HUES64 (cell line): ENCODE measurements at regions not wholly inside any gene's neighbourhood (a gene's known extent, or its start where the extent isn't known, plus 50 kb on each side); places are given as distances from the start of the nearest gene placed in this dataset.
A peak's percentile ranks its signal among the peaks of the same experiment; 100 is the strongest.
"Not testable (repeated sequence)": the region's sequence is repeated elsewhere in the genome, so short reads cannot be mapped to it uniquely, and the experiment has no call there.

Experiments used
- H3K27ac ChIP-seq: 2 replicates; pipeline ENCODE4 v1.7.0; 2013; ENCODE audit warnings: low read depth, low read length, inconsistent platforms
- H3K27me3 ChIP-seq: 2 replicates; pipeline ENCODE4 v1.6.1; 2013; ENCODE audit warnings: mild to moderate bottlenecking, low read length; ENCODE audit not compliant: insufficient read depth
- H3K36me3 ChIP-seq: 2 replicates; pipeline ENCODE4 v1.6.1; 2013; ENCODE audit warnings: mild to moderate bottlenecking, low read length; ENCODE audit not compliant: insufficient read depth
- H3K4me1 ChIP-seq: 2 replicates; pipeline ENCODE4 v1.6.1; 2013; ENCODE audit warnings: mild to moderate bottlenecking, low read length, moderate library complexity; ENCODE audit not compliant: insufficient read depth
- H3K4me3 ChIP-seq: 2 replicates; pipeline ENCODE4 v1.5.1; 2013; ENCODE audit warnings: mild to moderate bottlenecking, low read length, moderate library complexity
- H3K9ac ChIP-seq: 2 replicates; pipeline ENCODE4 v1.6.1; 2013; ENCODE audit warnings: mild to moderate bottlenecking, low read depth, low read length
- H3K9me3 ChIP-seq: 2 replicates; pipeline ENCODE4 v1.6.1; 2013; ENCODE audit warnings: low read depth, low read length; ENCODE audit not compliant: insufficient read depth
- WGBS: fragments of 150-250, 120-280 bp; methylation state at CpG from one replicate; pipeline ENCODE4 v1.1.7; 2013; ENCODE audit warnings: missing lambda C conversion rate; 5-methylcytosine and 5-hydroxymethylcytosine counted together

DNA sequence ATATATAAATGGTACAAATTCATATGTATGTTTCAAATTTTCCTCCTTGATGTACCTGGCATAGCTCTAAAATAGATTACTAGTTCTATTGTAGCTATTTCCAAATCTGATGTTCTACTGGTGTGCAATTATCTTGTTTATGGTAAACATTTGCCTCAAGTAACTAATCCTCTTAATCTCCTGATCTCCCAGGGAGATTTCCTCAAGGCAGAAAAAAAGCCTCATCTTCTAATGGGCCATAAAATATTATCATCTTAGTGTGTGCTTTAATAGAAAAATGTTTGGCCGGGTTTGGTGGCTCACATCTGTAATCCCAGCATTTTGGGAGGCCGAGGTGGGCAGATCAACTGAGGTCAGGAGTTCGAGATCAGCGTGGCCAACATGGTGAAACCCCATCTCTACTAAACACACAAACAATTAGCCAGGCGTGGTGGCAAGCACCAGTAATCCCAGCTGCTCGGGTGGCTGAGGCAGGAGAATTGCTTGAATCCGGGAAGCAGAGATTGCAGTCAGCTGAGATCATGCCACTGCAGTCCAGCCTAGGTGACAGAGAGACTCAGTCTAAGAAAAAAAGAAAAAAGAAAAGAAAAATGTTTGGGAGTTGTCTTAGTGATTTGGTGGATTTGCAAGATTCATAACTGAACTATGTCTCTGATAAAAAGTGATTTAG lies 498.9 kb upstream of the SLITRK5 start:
- no peak overlapping the region for H3K27ac ChIP-seq
- H3K4me3 ChIP-seq, result no peak overlapping the region
- 86% methylated on average over 7 of the region's 7 CpGs for WGBS
- no peaks in the 10 kb centered on the region for H3K36me3 ChIP-seq
- no peaks in the 10 kb centered on the region for H3K4me1 ChIP-seq
- no peaks in the 10 kb centered on the region for H3K9me3 ChIP-seq
- H3K9ac ChIP-seq, result no peak overlapping the region
- H3K27me3 ChIP-seq, result no peaks in the 10 kb centered on the region

DNA sequence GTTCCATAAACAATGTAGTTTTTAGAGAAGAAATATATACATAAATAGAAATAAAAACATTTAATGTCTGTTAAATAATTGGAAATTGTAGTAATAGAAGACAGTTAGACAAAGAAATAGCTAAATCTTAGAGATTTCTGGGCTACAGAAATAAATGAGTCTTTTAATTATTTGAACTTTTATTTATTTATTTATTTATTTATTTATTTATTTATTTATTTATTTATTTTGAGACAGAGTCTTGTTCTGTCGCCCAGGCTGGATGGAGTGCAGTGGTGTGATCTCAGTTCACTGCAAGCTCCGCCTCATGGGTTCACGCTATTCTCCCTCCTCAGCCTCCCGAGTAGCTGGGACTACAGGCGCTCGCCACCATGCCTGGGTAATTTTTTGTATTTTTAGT lies 486.0 kb upstream of the SLITRK5 start:
- not testable (repeated sequence) for H3K9me3 ChIP-seq, H3K9ac ChIP-seq, H3K27me3 ChIP-seq, H3K36me3 ChIP-seq, H3K4me3 ChIP-seq, H3K27ac ChIP-seq
- H3K4me1 ChIP-seq, result peaks cover 11% of the 10 kb centered on the region; the same call in 1 of the 2 replicates
- WGBS, result 100% methylated on average over 6 of the region's 6 CpGs

DNA sequence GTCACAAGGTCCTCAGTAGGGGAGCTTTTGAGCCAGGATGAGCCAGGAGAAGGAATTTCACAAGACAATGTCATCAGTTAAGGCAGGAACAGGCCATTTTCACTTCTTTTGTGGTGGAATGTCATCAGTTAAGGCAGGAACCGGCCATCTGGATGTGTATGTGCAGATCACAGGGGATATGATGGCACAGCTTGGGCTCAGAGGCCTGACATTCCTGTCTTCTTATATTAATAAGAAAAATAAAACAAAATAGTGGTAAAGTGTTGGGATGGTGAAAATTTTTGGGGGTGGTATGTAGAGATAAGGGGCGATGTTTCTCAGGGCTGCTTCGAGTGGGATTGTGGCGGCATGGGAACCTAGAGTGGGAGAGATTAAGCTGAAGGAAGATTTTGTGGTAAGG lies 484.5 kb upstream of the SLITRK5 start:
- H3K27me3 ChIP-seq, H3K9me3 ChIP-seq, H3K4me3 ChIP-seq, H3K36me3 ChIP-seq: not testable (repeated sequence)
- Histone ChIP-seq H3K27ac (peak overlapping the region; percentile 25; the same call in 1 of the 2 replicates), H3K9ac (peak overlapping the region; percentile 40; the same call in 1 of the 2 replicates), H3K4me1 (peaks cover 11% of the 10 kb centered on the region; the same call in 1 of the 2 replicates)
- 75% methylated on average over 3 of the region's 4 CpGs for WGBS

DNA sequence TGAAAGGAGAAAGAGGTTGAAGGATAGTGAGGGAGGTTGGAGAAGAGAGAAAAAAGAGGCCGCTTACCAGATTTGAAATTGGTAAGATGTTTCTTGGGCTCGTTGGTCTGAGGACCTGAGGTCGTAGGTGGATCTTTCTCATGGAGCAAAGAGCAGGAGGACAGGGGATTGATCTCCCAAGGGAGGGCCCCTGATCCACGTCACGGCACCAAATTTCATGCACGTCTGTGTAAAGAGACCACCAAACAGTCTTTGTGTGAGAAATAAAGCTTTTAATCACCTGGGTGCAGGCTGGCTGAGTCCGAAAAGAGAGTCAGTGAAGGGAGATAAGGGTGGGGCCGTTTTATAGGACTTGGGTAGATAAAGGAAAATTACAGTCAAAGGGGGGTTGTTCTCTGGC lies 479.7 kb upstream of the SLITRK5 start:
- peak overlapping the region; percentile 49; the same call in 1 of the 2 replicates for H3K27ac ChIP-seq
- not testable (repeated sequence) for H3K4me1 ChIP-seq, H3K9me3 ChIP-seq, H3K27me3 ChIP-seq, H3K4me3 ChIP-seq, H3K9ac ChIP-seq, H3K36me3 ChIP-seq
- WGBS, result 73% methylated on average over 6 of the region's 8 CpGs

GRCh38 chr13:87198371-87198770 lies 472.8 kb upstream of the SLITRK5 start:
- Histone ChIP-seq H3K4me3 (no peak overlapping the region), H3K27ac (no peak overlapping the region), H3K27me3 (no peaks in the 10 kb centered on the region), H3K9ac (no peak overlapping the region), H3K4me1 (no peaks in the 10 kb centered on the region), H3K9me3 (0 out of 2 replicates have a peak, but pooled peaks cover 4% of the 10 kb centered on the region), H3K36me3 (no peaks in the 10 kb centered on the region)
- WGBS, result 93% methylated on average over 3 of the region's 3 CpGs

- Histone ChIP-seq H3K36me3 (no peaks in the 10 kb centered on the region), H3K27me3 (no peaks in the 10 kb centered on the region), H3K4me1 (no peaks in the 10 kb centered on the region), H3K4me3 (no peak overlapping the region), H3K27ac (no peak overlapping the region), H3K9ac (no peak overlapping the region), H3K9me3 (no peaks in the 10 kb centered on the region)
- 98% methylated on average over 6 of the region's 6 CpGs for WGBS
Measured at GRCh38 chr13:87206708-87207107, 464.5 kb upstream of the SLITRK5 start.

- no peak overlapping the region for H3K27ac ChIP-seq
- H3K27me3 ChIP-seq, result no peaks in the 10 kb centered on the region
- no peak overlapping the region for H3K4me3 ChIP-seq
- no peak overlapping the region for H3K9ac ChIP-seq
- H3K36me3 ChIP-seq, result no peaks in the 10 kb centered on the region
- H3K4me1 ChIP-seq, result no peaks in the 10 kb centered on the region
- H3K9me3 ChIP-seq, result no peaks in the 10 kb centered on the region
- WGBS, result 80% methylated on average over 4 of the region's 4 CpGs
Measured at GRCh38 chr13:87207280-87208003, 463.7 kb upstream of the SLITRK5 start.

DNA sequence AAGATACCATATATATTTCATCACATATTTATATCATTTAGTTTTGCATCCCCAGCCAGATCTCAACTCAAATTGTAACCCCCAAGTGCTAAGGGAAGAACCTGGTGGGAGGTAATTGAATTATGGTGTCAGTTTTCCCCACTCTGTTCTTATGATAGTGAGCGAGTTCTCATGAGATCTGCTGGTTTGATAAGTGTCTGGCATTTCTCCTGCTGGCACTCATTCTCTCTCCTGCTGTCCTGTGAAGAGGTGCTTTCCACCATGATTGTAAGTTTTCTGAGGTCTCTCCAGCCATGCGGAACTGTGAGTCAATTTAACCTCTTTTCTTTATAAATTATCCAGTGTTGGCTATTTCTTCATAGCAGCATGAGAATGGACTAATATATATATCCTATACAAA lies 462.5 kb upstream of the SLITRK5 start:
- no peaks in the 10 kb centered on the region for H3K36me3 ChIP-seq
- H3K27me3 ChIP-seq, result no peaks in the 10 kb centered on the region
- WGBS, result 86% methylated on average over 2 of the region's 2 CpGs
- no peaks in the 10 kb centered on the region for H3K4me1 ChIP-seq
- no peaks in the 10 kb centered on the region for H3K9me3 ChIP-seq
- H3K27ac ChIP-seq, result no peak overlapping the region
- H3K4me3 ChIP-seq, result no peak overlapping the region
- H3K9ac ChIP-seq, result no peak overlapping the region

DNA sequence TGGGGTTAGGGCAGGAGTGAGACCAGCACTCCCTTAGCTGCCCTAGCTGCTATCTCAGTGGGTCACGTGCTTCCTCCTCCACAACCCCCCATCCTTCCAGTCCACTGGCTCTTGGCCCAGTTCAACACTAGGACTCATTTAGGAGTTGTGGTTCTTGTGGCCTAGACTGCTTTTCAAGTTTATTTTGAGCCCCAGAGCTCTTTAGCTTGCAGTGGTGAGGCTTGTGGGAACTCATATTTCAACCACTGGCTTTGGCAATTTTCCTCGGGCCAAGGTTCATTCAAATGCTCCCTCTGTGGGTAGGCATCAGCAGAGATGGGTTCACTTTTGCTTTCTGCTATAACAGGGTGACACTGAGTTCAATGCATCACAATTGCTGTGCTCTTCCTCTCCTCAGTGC lies 436.2 kb upstream of the SLITRK5 start:
- H3K27me3 ChIP-seq, result no peaks in the 10 kb centered on the region
- 91% methylated on average over 2 of the region's 2 CpGs for WGBS
- H3K9ac ChIP-seq, result no peak overlapping the region
- no peaks in the 10 kb centered on the region for H3K36me3 ChIP-seq
- H3K27ac ChIP-seq, result no peak overlapping the region
- H3K9me3 ChIP-seq, result no peaks in the 10 kb centered on the region
- no peaks in the 10 kb centered on the region for H3K4me1 ChIP-seq
- H3K4me3 ChIP-seq, result no peak overlapping the region

DNA sequence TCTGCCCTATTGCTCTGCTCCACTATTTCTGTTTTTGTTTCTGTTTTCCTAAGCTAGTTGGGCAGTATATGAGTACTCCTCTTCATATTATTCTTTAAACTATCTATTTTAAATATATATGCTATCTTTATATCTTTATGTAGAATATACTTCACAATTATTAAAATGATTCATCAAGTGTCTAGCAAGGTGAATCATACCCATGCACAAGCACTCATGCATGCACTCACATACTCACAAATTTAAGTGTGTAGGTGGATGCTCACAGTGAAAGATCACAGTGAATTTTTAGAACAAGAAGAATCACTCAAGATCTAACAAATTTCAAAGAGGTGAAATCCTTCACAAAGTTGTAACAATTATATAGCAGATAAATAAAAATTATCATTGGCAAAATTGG lies 435.6 kb upstream of the SLITRK5 start:
- no peak overlapping the region for H3K27ac ChIP-seq
- H3K4me1 ChIP-seq, result no peaks in the 10 kb centered on the region
- H3K27me3 ChIP-seq, result no peaks in the 10 kb centered on the region
- no peaks in the 10 kb centered on the region for H3K9me3 ChIP-seq
- no peaks in the 10 kb centered on the region for H3K36me3 ChIP-seq
- no peak overlapping the region for H3K9ac ChIP-seq
- no peak overlapping the region for H3K4me3 ChIP-seq

- no peaks in the 10 kb centered on the region for H3K9me3 ChIP-seq
Measured at GRCh38 chr13:87244256-87244890, 426.8 kb upstream of the SLITRK5 start.

More at GRCh38 chr13:87244256-87244890, 426.8 kb upstream of the SLITRK5 start:
- no peaks in the 10 kb centered on the region for H3K36me3 ChIP-seq
- no peaks in the 10 kb centered on the region for H3K27me3 ChIP-seq
- no peak overlapping the region for H3K4me3 ChIP-seq
- H3K4me1 ChIP-seq, result peaks cover 7% of the 10 kb centered on the region
- H3K9ac ChIP-seq, result no peak overlapping the region
- H3K27ac ChIP-seq, result no peak overlapping the region
- 87% methylated on average over 3 of the region's 3 CpGs for WGBS
